ENCODE measurements at regions not wholly inside any gene's neighbourhood (a gene's known extent, or its start where the extent isn't known, plus 50 kb on each side); places are given as distances from the start of the nearest gene placed in this dataset.

DNA sequence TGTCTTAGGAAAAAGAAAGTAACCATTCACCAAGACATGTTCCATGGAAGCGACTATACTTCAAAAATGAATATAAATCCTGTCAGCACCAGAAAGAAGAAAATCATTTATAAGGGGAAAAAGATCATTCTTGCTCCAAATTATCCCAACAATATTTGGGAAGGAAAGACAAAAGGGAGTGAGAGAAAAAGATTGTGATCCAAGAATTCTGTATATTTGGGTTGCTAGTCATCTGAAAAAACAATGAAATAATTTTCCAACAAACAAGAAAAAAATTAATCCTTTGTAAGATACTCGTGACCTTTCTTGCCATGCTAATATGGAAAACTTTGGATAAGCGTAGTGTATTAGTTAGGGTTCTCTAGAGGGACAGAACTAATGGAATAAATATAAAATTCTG is 163.2 kb upstream of the ZNF32 start:
- no peak for TF ChIP-seq EP300 (IDR thresholded peaks at IDR 0.05; ENCODE audit: borderline replicate concordance in 1 of 2, low read depth in 1 of 2, low read length in 1 of 2)
- no peak for TF ChIP-seq CTCF (IDR thresholded peaks at IDR 0.05)
- no peak for TF ChIP-seq TAF1 (IDR thresholded peaks at IDR 0.05; ENCODE audit: borderline replicate concordance, low read depth, low read length)
- no peak for TF ChIP-seq POLR2AphosphoS5 (IDR thresholded peaks at IDR 0.05; ENCODE audit: low read depth, low read length)
- TF ChIP-seq NFIC (IDR thresholded peaks at IDR 0.05; ENCODE audit: borderline replicate concordance): no peak
- TF ChIP-seq RFX5 (IDR thresholded peaks at IDR 0.05; ENCODE audit: low read length): no peak
